ENCODE measurements at regions not wholly inside any gene's neighbourhood (a gene's known extent, or its start where the extent isn't known, plus 50 kb on each side); places are given as distances from the start of the nearest gene placed in this dataset.

DNA sequence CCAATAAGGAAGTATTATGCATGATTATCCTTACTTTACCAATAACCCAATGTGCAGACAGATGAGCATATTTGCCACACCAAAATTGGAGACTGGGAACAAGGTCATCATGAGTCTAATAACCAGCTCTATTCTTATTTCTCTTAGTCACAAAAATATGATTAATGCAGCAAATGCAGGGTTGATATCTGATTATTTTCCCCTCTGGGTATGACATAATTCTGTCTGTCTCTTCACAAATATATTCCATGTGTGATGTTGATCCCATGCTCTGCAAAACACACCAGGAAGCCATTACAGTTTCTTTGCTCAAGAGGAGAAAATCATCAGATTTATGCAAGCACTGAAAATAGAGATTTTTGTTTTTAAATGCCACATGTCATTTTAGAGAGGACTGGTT lies 196.5 kb upstream of the DGKB start:
- no peaks in the 10 kb centered on the region for H3K4me1 ChIP-seq
- no peaks in the 10 kb centered on the region for H3K36me3 ChIP-seq
- H3K27ac ChIP-seq, result no peak overlapping the region
- no peaks in the 10 kb centered on the region for H3K9me3 ChIP-seq
- H3K4me3 ChIP-seq, result no peak overlapping the region
- TF ChIP-seq, protein P1, sequence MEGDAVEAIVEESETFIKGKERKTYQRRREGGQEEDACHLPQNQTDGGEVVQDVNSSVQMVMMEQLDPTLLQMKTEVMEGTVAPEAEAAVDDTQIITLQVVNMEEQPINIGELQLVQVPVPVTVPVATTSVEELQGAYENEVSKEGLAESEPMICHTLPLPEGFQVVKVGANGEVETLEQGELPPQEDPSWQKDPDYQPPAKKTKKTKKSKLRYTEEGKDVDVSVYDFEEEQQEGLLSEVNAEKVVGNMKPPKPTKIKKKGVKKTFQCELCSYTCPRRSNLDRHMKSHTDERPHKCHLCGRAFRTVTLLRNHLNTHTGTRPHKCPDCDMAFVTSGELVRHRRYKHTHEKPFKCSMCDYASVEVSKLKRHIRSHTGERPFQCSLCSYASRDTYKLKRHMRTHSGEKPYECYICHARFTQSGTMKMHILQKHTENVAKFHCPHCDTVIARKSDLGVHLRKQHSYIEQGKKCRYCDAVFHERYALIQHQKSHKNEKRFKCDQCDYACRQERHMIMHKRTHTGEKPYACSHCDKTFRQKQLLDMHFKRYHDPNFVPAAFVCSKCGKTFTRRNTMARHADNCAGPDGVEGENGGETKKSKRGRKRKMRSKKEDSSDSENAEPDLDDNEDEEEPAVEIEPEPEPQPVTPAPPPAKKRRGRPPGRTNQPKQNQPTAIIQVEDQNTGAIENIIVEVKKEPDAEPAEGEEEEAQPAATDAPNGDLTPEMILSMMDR (IDR thresholded peaks at IDR 0.05), result no peak
- TF ChIP-seq POLR2A (IDR thresholded peaks at IDR 0.05) (no peak), EP300 (IDR thresholded peaks at IDR 0.05) (no peak), POLR2AphosphoS5 (IDR thresholded peaks at IDR 0.05) (no peak)
- DNase-seq (ENCODE audit: low spot score in 2 of 2), result no peak
- H3K27me3 ChIP-seq, result no peaks in the 10 kb centered on the region

DNA sequence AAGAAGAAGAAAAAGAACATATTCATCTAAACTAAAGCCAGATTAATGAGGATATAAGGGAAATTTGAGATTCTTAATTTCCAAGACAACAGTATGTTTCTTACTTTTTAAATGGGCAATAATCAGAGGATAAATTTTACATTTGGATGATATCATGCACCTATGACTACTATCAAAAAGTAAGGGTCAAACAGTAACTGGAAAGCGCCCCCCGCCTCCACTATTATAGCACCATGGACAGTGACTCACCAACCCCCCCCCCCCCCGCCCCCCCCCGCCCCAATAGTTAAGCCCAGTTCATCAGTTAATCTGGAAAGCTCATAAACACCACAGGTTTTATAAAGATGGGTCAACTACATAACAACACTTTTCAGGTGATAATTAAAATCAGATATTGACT lies 194.3 kb upstream of the DGKB start:
- no peak for TF ChIP-seq POLR2AphosphoS5 (IDR thresholded peaks at IDR 0.05)
- TF ChIP-seq EP300 (IDR thresholded peaks at IDR 0.05), result no peak
- no peak for TF ChIP-seq POLR2A (IDR thresholded peaks at IDR 0.05)
- TF ChIP-seq, protein P1 (IDR thresholded peaks at IDR 0.05), result no peak
- no peak overlapping the region for H3K27ac ChIP-seq
- H3K27me3 ChIP-seq, result no peaks in the 10 kb centered on the region
- H3K4me3 ChIP-seq, result no peak overlapping the region
- WGBS, result 61% methylated on average over 4 of the region's 4 CpGs
- no peaks in the 10 kb centered on the region for H3K4me1 ChIP-seq
- DNase-seq (ENCODE audit: low spot score in 2 of 2), result no peak
- no peaks in the 10 kb centered on the region for H3K9me3 ChIP-seq
- H3K36me3 ChIP-seq, result no peaks in the 10 kb centered on the region

DNA sequence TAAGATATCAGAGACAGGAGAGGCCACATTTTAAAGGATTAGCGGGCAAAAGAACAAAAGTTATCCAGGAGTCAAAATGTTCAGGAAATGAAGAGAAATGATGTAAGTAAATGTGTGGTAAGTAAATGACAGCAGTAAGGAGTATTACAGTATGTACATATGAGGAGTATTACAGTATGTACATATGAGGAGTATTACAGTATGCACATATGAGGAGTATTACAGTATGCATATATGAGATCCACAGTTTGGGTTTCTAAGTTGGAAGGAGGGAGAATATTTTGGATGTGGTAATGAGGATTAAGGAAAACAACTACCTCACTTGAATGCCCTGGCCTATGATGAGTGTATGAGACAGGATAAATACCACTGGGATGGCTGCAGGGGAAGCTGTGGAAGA lies 192.4 kb upstream of the DGKB start:
- 89% methylated on average over 1 of the region's 1 CpG for WGBS
- DNase-seq (ENCODE audit: low spot score in 2 of 2), result no peak
- no peaks in the 10 kb centered on the region for H3K27me3 ChIP-seq
- H3K36me3 ChIP-seq, result no peaks in the 10 kb centered on the region
- H3K4me1 ChIP-seq, result no peaks in the 10 kb centered on the region
- H3K9me3 ChIP-seq, result no peaks in the 10 kb centered on the region
- no peak overlapping the region for H3K27ac ChIP-seq
- H3K4me3 ChIP-seq, result no peak overlapping the region
- TF ChIP-seq POLR2AphosphoS5 (IDR thresholded peaks at IDR 0.05) (no peak), POLR2A (IDR thresholded peaks at IDR 0.05) (no peak), EP300 (IDR thresholded peaks at IDR 0.05) (no peak)
- TF ChIP-seq, protein P1 (IDR thresholded peaks at IDR 0.05), result no peak

DNA sequence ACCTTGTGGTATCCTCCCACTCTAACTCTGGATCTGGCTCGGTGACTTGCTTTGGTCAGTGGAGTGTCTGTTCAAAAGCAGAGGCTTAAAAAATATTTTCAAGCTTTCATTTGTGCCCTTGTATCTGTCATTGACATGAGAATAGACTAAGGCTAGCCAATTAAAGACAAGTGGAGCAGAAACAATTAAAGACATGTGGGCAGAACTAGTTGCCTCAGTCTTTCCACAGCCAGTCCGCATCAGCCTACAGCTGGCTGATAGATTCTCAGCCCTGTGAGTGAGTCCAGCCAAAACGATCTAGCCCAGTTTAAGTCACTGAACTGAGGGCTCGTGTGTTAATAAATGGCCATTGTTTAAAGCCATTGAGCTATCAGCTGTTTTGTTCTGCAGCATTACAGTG lies 185.2 kb upstream of the DGKB start:
- Histone ChIP-seq H3K27ac (no peak overlapping the region), H3K36me3 (no peaks in the 10 kb centered on the region), H3K4me1 (no peaks in the 10 kb centered on the region), H3K9me3 (no peaks in the 10 kb centered on the region), H3K27me3 (no peaks in the 10 kb centered on the region), H3K4me3 (no peak overlapping the region)
- TF ChIP-seq, protein P1 (IDR thresholded peaks at IDR 0.05), result no peak
- no peak for TF ChIP-seq POLR2AphosphoS5 (IDR thresholded peaks at IDR 0.05)
- TF ChIP-seq EP300 (IDR thresholded peaks at IDR 0.05), result no peak
- no peak for TF ChIP-seq POLR2A (IDR thresholded peaks at IDR 0.05)
- DNase-seq (ENCODE audit: low spot score in 2 of 2), result no peak
- 67% methylated on average over 4 of the region's 4 CpGs for WGBS

DNA sequence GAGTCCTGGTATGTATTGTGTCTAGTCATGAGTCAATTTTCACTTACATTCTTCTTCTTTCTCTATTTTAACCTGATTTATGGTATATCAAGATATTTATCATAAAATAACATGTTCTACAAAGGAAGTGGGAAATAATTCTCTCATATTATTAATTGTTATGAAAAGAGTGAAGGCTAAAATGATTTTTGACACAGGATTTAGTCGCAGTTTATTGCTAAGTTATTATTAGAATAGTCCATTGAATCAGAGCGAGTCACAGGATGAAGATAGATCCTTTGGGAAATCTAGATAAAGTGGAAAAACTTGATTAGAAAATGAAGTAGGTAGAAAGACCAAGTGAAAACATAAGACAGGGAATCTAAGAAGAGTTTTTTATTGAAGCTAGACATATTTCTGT lies 184.3 kb upstream of the DGKB start:
- no peak for DNase-seq (ENCODE audit: low spot score in 2 of 2)
- Histone ChIP-seq H3K4me3 (no peak overlapping the region), H3K4me1 (no peaks in the 10 kb centered on the region), H3K27ac (no peak overlapping the region), H3K27me3 (no peaks in the 10 kb centered on the region), H3K36me3 (no peaks in the 10 kb centered on the region), H3K9me3 (no peaks in the 10 kb centered on the region)
- TF ChIP-seq POLR2A (IDR thresholded peaks at IDR 0.05) (no peak), EP300 (IDR thresholded peaks at IDR 0.05) (no peak), POLR2AphosphoS5 (IDR thresholded peaks at IDR 0.05) (no peak)
- TF ChIP-seq, protein P1 (IDR thresholded peaks at IDR 0.05), result no peak
- WGBS, result 47% methylated on average over 2 of the region's 2 CpGs
